ENCODE measurements at regions not wholly inside any gene's neighbourhood (a gene's known extent, or its start where the extent isn't known, plus 50 kb on each side); places are given as distances from the start of the nearest gene placed in this dataset.

DNA sequence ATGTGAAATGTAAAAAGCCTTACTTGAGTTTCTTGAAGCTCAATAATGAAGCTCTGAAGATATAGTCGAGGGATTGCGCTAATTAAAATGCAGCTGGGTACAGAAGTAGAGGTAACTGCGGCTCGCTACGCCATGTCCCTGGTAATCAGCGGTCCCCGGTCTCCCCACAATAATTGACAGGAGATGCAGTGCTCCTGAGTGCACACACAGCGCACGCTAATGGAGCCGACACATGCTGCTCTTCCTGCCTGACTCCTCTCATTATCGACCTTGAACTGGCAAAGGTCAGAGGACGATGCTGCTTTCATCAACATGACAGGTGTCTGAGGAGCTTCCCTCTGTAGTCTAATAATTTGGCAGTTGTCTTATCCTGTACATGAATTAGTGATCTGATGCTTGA is 365.9 kb downstream of the RNF144B start:
- H3K9me3 ChIP-seq (ENCODE audit: control insufficient read depth, insufficient read depth, low read length) = no peaks in the 10 kb centered on the region
- H3K27me3 ChIP-seq (ENCODE audit: control insufficient read depth, low read length) = no peaks in the 10 kb centered on the region
- H4K20me1 ChIP-seq (ENCODE audit: control insufficient read depth, insufficient read depth, low read depth, low read length) = no peaks in the 10 kb centered on the region
- no peaks in the 10 kb centered on the region for H3K79me2 ChIP-seq (ENCODE audit: control insufficient read depth, low read length)
- no peak overlapping the region for H3K4me3 ChIP-seq (ENCODE audit: low read length)
- H3F3A ChIP-seq (ENCODE audit: control insufficient read depth, insufficient read depth) = no peaks in the 10 kb centered on the region
- TF ChIP-seq EZH2phosphoT487 (IDR thresholded peaks at IDR 0.05; ENCODE audit: borderline replicate concordance, low read length) = no peak
- TF ChIP-seq, protein P1, sequence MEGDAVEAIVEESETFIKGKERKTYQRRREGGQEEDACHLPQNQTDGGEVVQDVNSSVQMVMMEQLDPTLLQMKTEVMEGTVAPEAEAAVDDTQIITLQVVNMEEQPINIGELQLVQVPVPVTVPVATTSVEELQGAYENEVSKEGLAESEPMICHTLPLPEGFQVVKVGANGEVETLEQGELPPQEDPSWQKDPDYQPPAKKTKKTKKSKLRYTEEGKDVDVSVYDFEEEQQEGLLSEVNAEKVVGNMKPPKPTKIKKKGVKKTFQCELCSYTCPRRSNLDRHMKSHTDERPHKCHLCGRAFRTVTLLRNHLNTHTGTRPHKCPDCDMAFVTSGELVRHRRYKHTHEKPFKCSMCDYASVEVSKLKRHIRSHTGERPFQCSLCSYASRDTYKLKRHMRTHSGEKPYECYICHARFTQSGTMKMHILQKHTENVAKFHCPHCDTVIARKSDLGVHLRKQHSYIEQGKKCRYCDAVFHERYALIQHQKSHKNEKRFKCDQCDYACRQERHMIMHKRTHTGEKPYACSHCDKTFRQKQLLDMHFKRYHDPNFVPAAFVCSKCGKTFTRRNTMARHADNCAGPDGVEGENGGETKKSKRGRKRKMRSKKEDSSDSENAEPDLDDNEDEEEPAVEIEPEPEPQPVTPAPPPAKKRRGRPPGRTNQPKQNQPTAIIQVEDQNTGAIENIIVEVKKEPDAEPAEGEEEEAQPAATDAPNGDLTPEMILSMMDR (IDR thresholded peaks at IDR 0.05; ENCODE audit: low read depth, low read length, poor library complexity, severe bottlenecking) = no peak
- no peaks in the 10 kb centered on the region for H3K9me2 ChIP-seq (replicated peaks; ENCODE audit: control insufficient read depth, low read length)
- no peaks in the 10 kb centered on the region for H3K4me1 ChIP-seq (ENCODE audit: control insufficient read depth, low read length)
- no peaks in the 10 kb centered on the region for H3K36me3 ChIP-seq (ENCODE audit: control insufficient read depth, low read length)
- H3K27ac ChIP-seq (ENCODE audit: low read depth, low read length) = no peak overlapping the region
- H3K4me2 ChIP-seq (ENCODE audit: low read length) = no peak overlapping the region

DNA sequence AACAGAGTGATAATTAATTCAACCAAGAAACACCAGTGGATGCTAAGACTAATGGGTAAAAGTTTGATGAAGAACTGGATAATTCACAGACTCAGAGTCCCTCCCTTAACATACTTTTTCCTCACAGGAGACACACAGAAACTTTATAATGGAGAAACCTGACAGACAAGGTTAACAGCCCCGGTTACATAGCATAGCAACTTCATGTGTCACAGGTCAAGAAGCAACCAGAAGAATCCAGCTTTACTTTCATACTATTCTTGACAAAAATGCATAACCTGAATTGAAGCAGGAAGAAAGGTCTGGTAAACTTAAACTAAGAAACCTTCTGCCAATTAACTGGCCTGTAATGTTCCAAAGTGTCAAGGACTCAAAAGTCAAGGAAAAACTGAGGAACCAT is 375.9 kb downstream of the RNF144B start:
- Histone ChIP-seq H3K27ac (ENCODE audit: low read depth, low read length) (no peak overlapping the region), H3K9me3 (ENCODE audit: control insufficient read depth, insufficient read depth, low read length) (no peaks in the 10 kb centered on the region), H3K4me3 (ENCODE audit: low read length) (no peak overlapping the region), H3K79me2 (ENCODE audit: control insufficient read depth, low read length) (no peaks in the 10 kb centered on the region), H3K4me2 (ENCODE audit: low read length) (no peak overlapping the region), H3K27me3 (ENCODE audit: control insufficient read depth, low read length) (no peaks in the 10 kb centered on the region), H3F3A (ENCODE audit: control insufficient read depth, insufficient read depth) (no peaks in the 10 kb centered on the region), H3K36me3 (ENCODE audit: control insufficient read depth, low read length) (no peaks in the 10 kb centered on the region), H3K4me1 (ENCODE audit: control insufficient read depth, low read length) (no peaks in the 10 kb centered on the region), H4K20me1 (ENCODE audit: control insufficient read depth, insufficient read depth, low read depth, low read length) (no peaks in the 10 kb centered on the region), H3K9me2 (replicated peaks; ENCODE audit: control insufficient read depth, low read length) (no peaks in the 10 kb centered on the region)
- TF ChIP-seq EZH2phosphoT487 (IDR thresholded peaks at IDR 0.05; ENCODE audit: borderline replicate concordance, low read length) = no peak

DNA sequence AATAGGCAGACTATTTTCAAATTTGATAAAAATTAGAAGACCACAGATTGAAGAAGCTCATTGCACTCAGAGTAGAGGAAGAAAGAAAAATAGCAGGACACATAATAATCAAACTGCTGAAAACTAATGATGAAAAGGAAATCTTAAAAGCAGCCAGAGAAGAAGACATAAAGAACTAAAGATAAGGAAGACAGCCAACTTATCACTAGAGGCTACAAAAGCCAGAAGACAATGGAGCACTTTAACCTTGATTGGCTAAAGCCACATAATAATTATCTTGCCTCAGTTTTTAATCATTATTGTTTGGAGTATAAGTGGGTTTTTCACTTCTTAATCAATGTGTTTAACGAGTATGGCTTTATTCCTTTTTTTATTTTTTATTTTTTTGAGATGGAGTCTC is 397.6 kb downstream of the RNF144B start:
- Histone ChIP-seq H3K79me2 (ENCODE audit: control insufficient read depth, low read length) (no peaks in the 10 kb centered on the region), H3K27me3 (ENCODE audit: control insufficient read depth, low read length) (no peaks in the 10 kb centered on the region), H3K9me3 (ENCODE audit: control insufficient read depth, insufficient read depth, low read length) (no peaks in the 10 kb centered on the region), H3K4me2 (ENCODE audit: low read length) (no peak overlapping the region), H3K4me3 (ENCODE audit: low read length) (no peak overlapping the region), H3K36me3 (ENCODE audit: control insufficient read depth, low read length) (no peaks in the 10 kb centered on the region), H3K27ac (ENCODE audit: low read depth, low read length) (no peak overlapping the region), H3K9me2 (replicated peaks; ENCODE audit: control insufficient read depth, low read length) (no peaks in the 10 kb centered on the region), H4K20me1 (ENCODE audit: control insufficient read depth, insufficient read depth, low read depth, low read length) (no peaks in the 10 kb centered on the region), H3F3A (ENCODE audit: control insufficient read depth, insufficient read depth) (no peaks in the 10 kb centered on the region), H3K4me1 (ENCODE audit: control insufficient read depth, low read length) (no peaks in the 10 kb centered on the region)
- no peak for TF ChIP-seq EZH2phosphoT487 (IDR thresholded peaks at IDR 0.05; ENCODE audit: borderline replicate concordance, low read length)
- TF ChIP-seq, protein P1 (IDR thresholded peaks at IDR 0.05; ENCODE audit: low read depth, low read length, poor library complexity, severe bottlenecking) = no peak

DNA sequence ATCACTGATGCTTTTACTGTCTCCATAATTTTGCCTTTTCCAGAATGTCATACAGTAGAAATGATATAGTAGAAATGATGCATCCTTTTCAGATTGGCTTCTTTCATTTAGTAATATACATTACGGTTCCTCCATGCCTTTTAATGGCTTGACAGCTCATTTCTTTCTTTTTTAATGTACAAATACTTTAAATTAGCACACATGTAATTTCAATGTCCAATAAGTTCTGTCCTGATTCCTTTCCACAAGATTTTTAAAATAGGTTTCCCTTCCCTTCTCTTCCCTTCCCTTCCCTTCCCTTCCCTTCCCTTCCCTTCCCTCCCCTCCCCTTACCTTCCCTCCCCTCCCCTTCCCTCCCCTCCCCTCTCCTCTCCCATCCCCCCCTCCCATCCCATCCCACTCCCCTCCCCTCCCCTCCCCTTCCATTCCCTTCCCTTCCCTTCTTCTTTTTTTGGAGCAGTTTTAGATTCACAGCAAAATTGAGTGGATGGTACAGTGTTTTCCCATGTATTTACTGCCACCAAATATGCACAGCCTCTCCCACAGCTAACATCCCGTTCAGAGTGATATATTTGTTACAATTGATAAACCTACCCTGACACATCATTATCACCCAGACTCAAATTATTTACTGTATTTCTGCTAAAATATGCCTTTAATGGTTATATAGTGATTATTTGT is 398.8 kb downstream of the RNF144B start:
- H3K4me2 ChIP-seq (ENCODE audit: low read length) = no peak overlapping the region
- H3F3A ChIP-seq (ENCODE audit: control insufficient read depth, insufficient read depth) = no peaks in the 10 kb centered on the region
- no peaks in the 10 kb centered on the region for H3K27me3 ChIP-seq (ENCODE audit: control insufficient read depth, low read length)
- H3K4me3 ChIP-seq (ENCODE audit: low read length) = no peak overlapping the region
- TF ChIP-seq, protein P1 (IDR thresholded peaks at IDR 0.05; ENCODE audit: low read depth, low read length, poor library complexity, severe bottlenecking) = no peak
- no peak for TF ChIP-seq EZH2phosphoT487 (IDR thresholded peaks at IDR 0.05; ENCODE audit: borderline replicate concordance, low read length)
- no peaks in the 10 kb centered on the region for H3K36me3 ChIP-seq (ENCODE audit: control insufficient read depth, low read length)
- H3K27ac ChIP-seq (ENCODE audit: low read depth, low read length) = no peak overlapping the region
- no peaks in the 10 kb centered on the region for H4K20me1 ChIP-seq (ENCODE audit: control insufficient read depth, insufficient read depth, low read depth, low read length)
- no peaks in the 10 kb centered on the region for H3K9me3 ChIP-seq (ENCODE audit: control insufficient read depth, insufficient read depth, low read length)
- H3K9me2 ChIP-seq (replicated peaks; ENCODE audit: control insufficient read depth, low read length) = no peaks in the 10 kb centered on the region
- H3K4me1 ChIP-seq (ENCODE audit: control insufficient read depth, low read length) = no peaks in the 10 kb centered on the region
- H3K79me2 ChIP-seq (ENCODE audit: control insufficient read depth, low read length) = no peaks in the 10 kb centered on the region
